Adipocyte (in vitro differentiated cells): ENCODE measurements at regions not wholly inside any gene's neighbourhood (a gene's known extent, or its start where the extent isn't known, plus 50 kb on each side); places are given as distances from the start of the nearest gene placed in this dataset.

Experiments used
- DNase-seq: peaks from one replicate; pipeline ENCODE4 v3.0.0-alpha.2; 2015; ENCODE audit warnings: low read depth
- H3K27me3 ChIP-seq: replicated peaks from 2 replicates; pipeline ENCODE4 v1.7.0; 2013; ENCODE audit warnings: mild to moderate bottlenecking, low read length, moderate library complexity; ENCODE audit not compliant: control insufficient read depth, insufficient read depth
- H3K36me3 ChIP-seq: 2 replicates; pipeline ENCODE4 v1.7.0; 2013; ENCODE audit warnings: low read length, mild to moderate bottlenecking, moderate library complexity; ENCODE audit not compliant: control insufficient read depth, insufficient read depth, severe bottlenecking
- H3K4me1 ChIP-seq: 2 replicates; pipeline ENCODE4 v1.7.0; 2013; ENCODE audit warnings: mild to moderate bottlenecking, low read length, moderate library complexity; ENCODE audit not compliant: control insufficient read depth, insufficient read depth
- H3K4me3 ChIP-seq: 2 replicates; pipeline ENCODE4 v1.7.0; 2013; ENCODE audit warnings: mild to moderate bottlenecking, low read length, moderate library complexity
- H3K9ac ChIP-seq: 2 replicates; pipeline ENCODE4 v1.7.0; 2013; ENCODE audit warnings: mild to moderate bottlenecking, low read length, moderate library complexity
- H3K9me3 ChIP-seq: 2 replicates; pipeline ENCODE4 v1.7.0; 2013; ENCODE audit warnings: mild to moderate bottlenecking, low read length, moderate library complexity; ENCODE audit not compliant: control insufficient read depth

DNA sequence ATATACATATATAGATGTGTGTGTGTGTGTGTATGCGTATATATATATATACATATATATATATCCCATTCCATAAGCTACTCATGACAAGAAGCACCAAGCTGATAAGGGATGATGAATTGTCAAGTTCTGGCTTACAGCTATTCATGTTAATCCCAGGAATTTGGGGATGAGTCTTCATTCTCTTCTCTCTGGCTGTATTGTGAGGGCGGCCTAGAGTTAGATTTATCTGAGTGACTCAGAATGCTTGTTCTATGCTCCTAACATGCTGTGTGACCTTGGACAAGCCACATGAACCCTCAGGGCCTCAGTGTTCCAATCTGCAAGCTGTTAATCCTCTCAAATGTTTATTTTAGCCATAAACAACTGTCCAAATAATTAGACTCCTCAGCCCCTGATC is 749.0 kb downstream of the MED13L start:
- H3K4me1 ChIP-seq, result no peaks in the 10 kb centered on the region
- no peaks in the 10 kb centered on the region for H3K9me3 ChIP-seq
- no peaks in the 10 kb centered on the region for H3K27me3 ChIP-seq
- H3K4me3 ChIP-seq, result no peak overlapping the region
- DNase-seq, result no peak
- no peak overlapping the region for H3K9ac ChIP-seq
- H3K36me3 ChIP-seq, result no peaks in the 10 kb centered on the region

DNA sequence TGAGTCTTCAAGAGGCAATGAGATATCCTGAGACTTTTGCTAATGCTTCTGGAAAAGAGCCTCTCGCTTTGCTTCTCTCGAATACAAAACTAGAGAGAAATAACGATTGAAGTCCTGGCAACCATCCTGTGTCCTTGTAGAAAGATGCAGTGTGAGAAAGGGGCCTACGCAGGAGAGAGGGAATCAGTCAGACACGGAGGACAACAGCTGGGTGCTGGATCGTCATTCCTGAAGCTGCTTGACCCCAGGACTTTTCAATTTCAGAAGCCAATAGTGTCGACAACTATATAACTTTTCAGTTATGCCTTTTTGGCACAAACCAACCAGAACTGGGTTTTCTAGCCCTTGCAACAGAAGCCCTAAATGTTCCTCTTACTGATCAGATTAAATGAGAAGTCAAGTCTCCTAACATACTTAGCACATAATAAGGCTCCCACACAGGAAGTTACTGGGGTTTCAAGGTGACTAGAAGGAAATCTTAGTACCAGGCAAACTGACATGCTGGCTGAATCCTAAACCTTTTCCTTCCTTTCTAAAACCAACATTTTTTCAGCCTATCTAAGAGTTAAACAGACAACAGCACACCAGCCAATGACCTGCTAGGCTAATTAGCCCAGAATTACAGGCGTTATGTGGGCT is 755.6 kb downstream of the MED13L start:
- H3K27me3 ChIP-seq, result no peaks in the 10 kb centered on the region
- DNase-seq, result no peak
- no peaks in the 10 kb centered on the region for H3K4me1 ChIP-seq
- H3K9me3 ChIP-seq, result peaks cover 14% of the 10 kb centered on the region
- no peaks in the 10 kb centered on the region for H3K36me3 ChIP-seq
- no peak overlapping the region for H3K4me3 ChIP-seq
- no peak overlapping the region for H3K9ac ChIP-seq

DNA sequence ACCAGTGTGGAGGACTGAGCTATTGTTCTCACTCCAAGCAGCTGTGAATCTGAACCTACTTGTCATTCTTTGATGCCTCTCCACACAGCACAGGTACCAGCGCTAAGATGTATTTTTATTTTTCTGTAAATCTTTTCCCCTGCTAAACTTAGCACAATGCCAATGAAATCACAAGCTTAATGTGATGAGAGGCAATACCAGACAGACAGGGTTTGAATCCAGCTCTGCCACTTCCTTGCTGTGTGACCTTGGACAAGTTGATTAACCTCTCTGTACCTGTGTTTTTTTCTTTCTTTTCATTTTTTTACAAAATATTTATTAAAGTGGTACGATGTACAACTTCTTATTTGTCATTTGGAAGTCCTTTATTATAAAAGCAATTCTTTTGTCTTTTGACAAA is 757.6 kb downstream of the MED13L start:
- Histone ChIP-seq H3K9ac (no peak overlapping the region), H3K27me3 (no peaks in the 10 kb centered on the region), H3K4me3 (no peak overlapping the region), H3K9me3 (peaks cover 17% of the 10 kb centered on the region), H3K4me1 (no peaks in the 10 kb centered on the region), H3K36me3 (no peaks in the 10 kb centered on the region)
- DNase-seq, result no peak

DNA sequence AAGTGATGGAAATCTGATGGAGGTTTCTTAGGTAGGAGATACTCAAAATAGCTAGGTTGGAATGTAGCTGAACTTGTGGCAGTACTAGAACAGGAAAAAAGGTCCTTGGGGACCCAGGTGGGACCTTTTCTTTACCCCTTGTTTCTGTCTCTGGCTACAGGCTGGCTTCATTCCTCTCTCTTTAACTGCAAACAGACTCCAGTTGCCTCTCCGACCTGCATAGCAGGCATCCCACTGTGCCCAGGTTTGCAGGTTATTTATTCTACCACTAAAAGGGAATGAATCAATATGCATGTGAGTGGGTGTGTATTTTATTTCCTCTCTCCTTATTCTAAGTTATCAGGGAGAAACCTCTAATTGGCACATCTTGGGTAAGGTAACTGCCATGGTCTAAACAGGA is 758.1 kb downstream of the MED13L start:
- Histone ChIP-seq H3K9me3 (peaks cover 17% of the 10 kb centered on the region), H3K4me1 (no peaks in the 10 kb centered on the region), H3K9ac (no peak overlapping the region)

DNA sequence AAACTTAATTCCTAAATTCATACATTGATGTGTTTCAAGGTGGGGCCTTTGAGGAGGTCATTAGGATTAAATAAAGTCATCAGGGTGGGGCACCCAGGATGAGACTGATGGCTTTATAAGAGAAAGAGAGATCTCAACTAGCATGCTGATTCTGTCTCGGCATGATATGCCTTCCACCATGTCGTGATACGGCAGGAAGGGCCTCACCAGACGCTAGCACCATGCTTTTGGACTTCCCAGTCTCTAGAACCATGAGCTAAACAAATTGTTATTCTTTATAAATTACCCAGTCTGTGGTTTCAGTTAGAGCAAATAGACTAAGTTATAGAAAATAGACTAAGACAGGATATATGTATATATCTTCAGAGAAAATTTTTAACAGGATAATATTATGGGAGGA is 759.6 kb downstream of the MED13L start:
- no peak overlapping the region for H3K9ac ChIP-seq
- H3K9me3 ChIP-seq, result peaks cover 26% of the 10 kb centered on the region
- DNase-seq, result no peak
- no peak overlapping the region for H3K4me3 ChIP-seq
- peaks cover 4% of the 10 kb centered on the region for H3K27me3 ChIP-seq
- no peaks in the 10 kb centered on the region for H3K4me1 ChIP-seq
- no peaks in the 10 kb centered on the region for H3K36me3 ChIP-seq

More for the DNA sequence above, 758.1 kb downstream of the MED13L start:
- Histone ChIP-seq H3K27me3 (no peaks in the 10 kb centered on the region), H3K36me3 (no peaks in the 10 kb centered on the region), H3K4me3 (no peak overlapping the region)
- DNase-seq, result no peak

DNA sequence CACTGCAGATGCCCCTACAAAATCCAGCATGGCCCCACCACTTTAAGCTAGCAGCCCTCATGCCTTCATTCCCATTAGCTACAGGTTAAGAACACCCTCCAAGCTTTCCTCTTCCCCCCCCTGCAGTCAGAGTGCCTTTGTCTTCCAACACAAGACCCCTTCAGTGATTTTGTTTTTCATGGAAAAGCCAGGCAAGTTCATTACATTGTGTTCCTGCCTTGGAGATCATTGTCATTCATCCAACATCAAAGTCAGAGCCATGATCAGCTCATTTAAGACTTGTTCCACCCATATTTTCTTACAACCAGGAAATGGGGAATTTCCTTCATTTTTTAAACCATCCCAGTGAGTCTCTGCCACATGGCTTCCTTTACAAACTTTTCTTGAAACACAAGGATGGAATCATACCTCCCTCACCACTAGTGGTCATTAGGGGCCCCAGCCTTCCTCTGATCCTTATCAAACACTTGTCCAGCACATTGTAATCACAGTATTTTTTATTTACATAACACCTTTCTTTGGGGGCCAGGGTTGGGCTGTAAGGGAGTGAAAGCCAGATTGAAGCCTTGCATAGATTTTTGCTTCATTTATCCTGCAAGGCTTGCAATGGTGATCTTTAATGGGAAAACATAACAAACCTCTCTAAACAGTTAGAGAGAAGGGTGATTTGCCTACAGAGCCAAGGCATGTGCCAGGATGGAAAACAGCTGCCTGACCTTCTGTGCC is 765.3 kb downstream of the MED13L start:
- Histone ChIP-seq H3K27me3 (peaks cover 9% of the 10 kb centered on the region), H3K4me3 (no peak overlapping the region), H3K4me1 (no peaks in the 10 kb centered on the region), H3K9me3 (peaks cover 22% of the 10 kb centered on the region), H3K36me3 (no peaks in the 10 kb centered on the region), H3K9ac (no peak overlapping the region)
- DNase-seq, result no peak

DNA sequence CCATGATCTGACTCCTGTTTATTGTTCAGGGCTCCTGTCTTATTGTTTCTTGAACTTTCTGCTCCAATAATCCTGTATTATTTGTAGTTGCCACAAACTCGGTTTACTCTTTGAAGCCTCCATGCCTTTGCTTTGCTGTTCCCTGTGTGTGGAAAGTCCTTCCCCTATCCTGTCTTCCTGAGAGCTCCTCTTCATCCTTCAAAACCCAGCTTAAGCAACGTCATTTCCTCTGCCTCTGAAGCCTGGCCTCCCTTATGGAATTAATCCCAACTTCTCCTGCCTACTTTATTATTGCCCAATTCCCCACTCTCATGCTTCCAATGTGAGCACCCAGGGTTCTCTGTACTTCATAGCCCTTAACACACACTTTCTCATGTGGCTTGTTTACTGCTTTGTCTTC is 766.2 kb downstream of the MED13L start:
- no peak overlapping the region for H3K4me3 ChIP-seq
- H3K36me3 ChIP-seq, result no peaks in the 10 kb centered on the region
- DNase-seq, result no peak
- H3K9me3 ChIP-seq, result peaks cover 15% of the 10 kb centered on the region
- H3K4me1 ChIP-seq, result no peaks in the 10 kb centered on the region
- H3K9ac ChIP-seq, result no peak overlapping the region
- peaks cover 9% of the 10 kb centered on the region for H3K27me3 ChIP-seq

DNA sequence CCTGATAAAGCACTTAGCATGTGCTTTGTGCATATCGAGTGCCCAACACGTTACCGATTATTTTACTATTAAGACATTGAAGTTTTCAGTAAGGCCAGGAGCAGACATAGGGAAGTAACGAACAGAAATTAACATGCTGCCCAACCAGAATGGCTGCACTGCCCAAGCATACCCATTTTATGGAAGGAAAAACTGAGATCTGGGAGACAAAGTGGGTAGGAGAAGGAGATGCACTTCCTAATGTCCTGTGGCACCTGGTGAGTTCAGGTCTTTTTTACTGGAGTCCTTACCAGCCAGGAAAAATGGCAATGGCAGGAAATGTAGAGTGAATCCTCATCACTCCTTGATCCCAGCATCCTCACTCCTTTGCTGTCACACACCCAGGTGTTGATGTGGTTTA is 768.5 kb downstream of the MED13L start:
- H3K27me3 ChIP-seq, result peaks cover 9% of the 10 kb centered on the region
- no peak overlapping the region for H3K9ac ChIP-seq
- no peaks in the 10 kb centered on the region for H3K36me3 ChIP-seq
- H3K4me3 ChIP-seq, result no peak overlapping the region
- no peaks in the 10 kb centered on the region for H3K4me1 ChIP-seq
- DNase-seq, result no peak
- peaks cover 15% of the 10 kb centered on the region for H3K9me3 ChIP-seq

DNA sequence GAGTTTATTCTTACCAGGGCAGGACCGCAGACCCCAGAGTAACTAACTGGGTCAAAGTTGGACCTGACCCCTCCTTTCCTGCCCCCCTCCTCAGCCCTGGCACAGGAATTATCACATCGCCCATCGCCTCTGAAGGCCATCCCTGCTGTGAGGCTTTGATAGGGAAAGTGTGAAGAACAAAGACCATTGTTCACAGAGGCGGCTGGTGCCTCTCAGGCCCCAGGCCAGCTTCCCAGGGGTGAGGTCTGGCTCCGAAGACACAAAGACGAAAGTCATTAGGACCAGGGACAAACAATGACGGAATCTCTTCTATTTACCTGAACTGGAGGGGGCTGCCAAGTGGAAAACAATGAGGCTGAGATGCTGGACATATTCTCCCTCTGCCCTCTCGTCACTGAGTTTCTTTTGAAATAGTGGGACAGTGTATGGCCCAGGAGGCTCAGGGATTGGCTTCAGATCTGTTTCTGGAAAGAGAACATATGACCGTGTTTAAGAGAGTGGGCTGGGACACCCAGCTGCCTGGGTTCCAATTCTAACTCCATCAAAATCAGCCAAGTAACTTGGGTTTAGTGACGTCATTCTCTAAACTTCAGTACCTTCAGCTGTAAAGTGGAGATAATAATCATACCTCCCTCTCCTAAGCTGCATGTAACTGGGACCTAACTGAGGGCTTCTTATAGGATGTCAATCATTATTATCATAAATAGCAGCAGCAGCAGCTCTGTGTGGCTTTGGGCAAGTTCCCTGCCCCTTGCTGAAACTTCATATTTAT is 769.4 kb downstream of the MED13L start:
- DNase-seq, result no peak
- Histone ChIP-seq H3K9ac (no peak overlapping the region), H3K4me3 (no peak overlapping the region)

DNA sequence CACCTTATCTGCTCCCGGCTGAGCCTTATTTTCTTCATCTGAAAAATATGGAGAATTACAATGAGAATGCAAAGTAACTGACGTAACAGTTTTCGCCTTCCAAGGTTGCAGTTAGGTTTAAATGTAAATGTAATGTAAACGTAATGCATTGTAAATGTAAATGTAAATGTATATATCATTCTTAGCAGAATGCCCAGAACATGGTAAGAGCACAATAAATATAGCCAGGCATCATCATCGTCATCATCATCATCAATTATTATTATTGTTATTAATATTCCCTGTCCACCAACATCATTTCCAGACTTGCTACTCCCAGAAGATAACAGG is 770.0 kb downstream of the MED13L start:
- Histone ChIP-seq H3K9me3 (peaks cover 3% of the 10 kb centered on the region), H3K4me1 (no peaks in the 10 kb centered on the region), H3K9ac (no peak overlapping the region), H3K27me3 (peaks cover 5% of the 10 kb centered on the region), H3K36me3 (no peaks in the 10 kb centered on the region), H3K4me3 (no peak overlapping the region)
- DNase-seq, result no peak

More for the DNA sequence above, 769.4 kb downstream of the MED13L start:
- peaks cover 5% of the 10 kb centered on the region for H3K27me3 ChIP-seq
- no peaks in the 10 kb centered on the region for H3K36me3 ChIP-seq
- H3K4me1 ChIP-seq, result no peaks in the 10 kb centered on the region
- peaks cover 9% of the 10 kb centered on the region for H3K9me3 ChIP-seq

DNA sequence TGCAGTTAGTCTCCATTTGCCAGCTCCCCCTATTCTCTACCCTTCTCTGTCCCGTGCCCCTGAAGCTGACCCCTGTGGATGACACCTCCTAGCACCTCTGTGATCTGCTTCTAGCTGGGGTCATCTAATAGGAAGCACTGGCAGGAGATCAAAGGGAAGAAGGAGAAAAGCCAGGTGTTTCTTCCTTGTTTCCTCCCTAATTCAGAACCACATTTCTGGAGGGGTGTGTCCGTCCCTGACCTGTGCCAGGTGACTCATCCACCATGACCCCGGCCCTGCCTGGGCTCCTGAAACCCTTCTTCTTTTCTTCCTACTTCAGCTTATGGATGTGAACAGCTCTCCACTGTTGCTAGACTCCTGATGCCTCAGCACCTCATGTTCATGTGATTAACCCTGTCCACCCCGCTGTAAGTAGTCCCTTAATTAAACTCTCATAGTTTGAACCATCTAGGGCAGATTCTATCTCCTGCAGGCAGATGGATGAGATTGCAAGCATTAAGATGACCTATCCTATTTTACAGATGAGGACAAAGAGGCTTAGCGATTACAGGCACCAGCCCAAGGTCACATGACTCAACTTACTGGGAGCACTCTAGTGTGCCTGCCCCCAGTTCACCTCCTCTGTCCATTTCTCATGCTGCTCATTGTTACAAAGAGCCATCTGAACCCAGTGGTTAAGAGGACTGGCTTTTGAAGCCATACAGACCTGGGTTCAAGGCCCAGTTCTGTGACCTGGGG is 770.5 kb downstream of the MED13L start:
- Histone ChIP-seq H3K27me3 (peaks cover 5% of the 10 kb centered on the region), H3K4me3 (no peak overlapping the region), H3K36me3 (no peaks in the 10 kb centered on the region), H3K4me1 (no peaks in the 10 kb centered on the region), H3K9ac (no peak overlapping the region), H3K9me3 (no peaks in the 10 kb centered on the region)
- no peak for DNase-seq
